Activated CD4-positive, alpha-beta T cell treated with anti-CD3 and anti-CD28 coated beads, Interleukin-2, Interleukin-6, amounts not matched to agents 100 ng/mL and 50 ng/mL, durations not matched to agents 16 hours and 8 hours (primary cell): ENCODE measurements at regions not wholly inside any gene's neighbourhood (a gene's known extent, or its start where the extent isn't known, plus 50 kb on each side); places are given as distances from the start of the nearest gene placed in this dataset.

Source experiments
- DNase-seq: peaks from one replicate; pipeline ENCODE4 v3.0.0-alpha.2; 2020

DNA sequence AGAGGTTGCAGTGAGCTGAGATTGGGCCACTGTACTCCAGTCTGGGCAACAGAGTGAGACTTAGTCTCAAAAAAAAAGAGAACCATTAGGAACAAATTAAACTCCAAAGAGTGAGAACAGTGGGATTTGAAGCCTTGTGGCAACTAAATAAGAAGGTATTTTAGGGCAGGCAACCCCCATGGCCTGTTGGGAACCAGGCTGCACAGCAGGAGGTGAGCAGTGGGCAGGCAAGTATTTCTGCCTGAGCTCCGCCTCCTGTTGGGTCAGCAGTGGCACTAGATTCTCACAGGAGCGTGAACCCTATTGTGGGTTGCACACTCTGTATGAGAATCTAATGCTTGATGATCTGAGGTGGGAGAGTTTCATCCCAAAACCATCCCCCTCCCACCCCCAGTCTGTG is 57.6 kb upstream of the MED9 start:
- no peak for DNase-seq

DNA sequence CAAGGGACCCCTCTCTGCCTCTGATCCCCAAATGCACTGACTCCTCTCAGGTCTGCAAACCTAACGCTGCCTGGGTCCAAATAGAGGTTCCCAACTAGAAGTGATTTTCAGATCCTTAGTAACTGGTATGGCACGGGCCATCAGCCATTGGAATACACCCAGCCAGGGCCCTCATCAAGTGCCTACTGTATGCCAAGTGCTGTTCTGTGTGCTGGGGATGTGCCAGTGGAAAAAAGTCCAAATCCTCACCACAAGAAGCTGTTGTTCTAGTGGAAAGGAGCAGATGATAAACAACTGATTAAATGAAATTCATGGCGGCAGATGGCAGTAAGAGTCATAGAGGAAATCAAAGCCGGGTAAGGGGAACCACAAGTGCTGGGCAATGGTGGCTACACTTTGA is 57.2 kb upstream of the MED9 start:
- DNase-seq, result no peak

DNA sequence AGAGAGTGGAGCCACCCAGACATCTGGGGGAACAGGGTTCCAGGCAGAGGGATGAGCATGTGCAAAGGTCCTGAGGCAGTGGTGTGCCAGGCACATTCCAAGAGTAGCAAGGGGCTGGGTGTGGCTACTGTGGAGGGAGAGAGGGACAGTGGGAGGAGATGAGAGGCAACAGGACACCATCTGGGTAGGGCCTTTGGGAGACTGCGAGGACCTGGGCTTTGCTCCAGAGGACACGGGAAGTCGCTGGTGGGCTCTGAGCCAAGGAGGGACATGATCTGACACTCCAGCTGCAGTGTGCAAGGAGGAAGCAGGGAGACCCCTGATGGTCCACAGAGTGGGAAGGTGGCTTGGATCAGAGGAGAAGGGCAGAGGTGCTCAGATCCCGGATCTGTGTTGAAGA is 56.7 kb upstream of the MED9 start:
- DNase-seq, result no peak

DNA sequence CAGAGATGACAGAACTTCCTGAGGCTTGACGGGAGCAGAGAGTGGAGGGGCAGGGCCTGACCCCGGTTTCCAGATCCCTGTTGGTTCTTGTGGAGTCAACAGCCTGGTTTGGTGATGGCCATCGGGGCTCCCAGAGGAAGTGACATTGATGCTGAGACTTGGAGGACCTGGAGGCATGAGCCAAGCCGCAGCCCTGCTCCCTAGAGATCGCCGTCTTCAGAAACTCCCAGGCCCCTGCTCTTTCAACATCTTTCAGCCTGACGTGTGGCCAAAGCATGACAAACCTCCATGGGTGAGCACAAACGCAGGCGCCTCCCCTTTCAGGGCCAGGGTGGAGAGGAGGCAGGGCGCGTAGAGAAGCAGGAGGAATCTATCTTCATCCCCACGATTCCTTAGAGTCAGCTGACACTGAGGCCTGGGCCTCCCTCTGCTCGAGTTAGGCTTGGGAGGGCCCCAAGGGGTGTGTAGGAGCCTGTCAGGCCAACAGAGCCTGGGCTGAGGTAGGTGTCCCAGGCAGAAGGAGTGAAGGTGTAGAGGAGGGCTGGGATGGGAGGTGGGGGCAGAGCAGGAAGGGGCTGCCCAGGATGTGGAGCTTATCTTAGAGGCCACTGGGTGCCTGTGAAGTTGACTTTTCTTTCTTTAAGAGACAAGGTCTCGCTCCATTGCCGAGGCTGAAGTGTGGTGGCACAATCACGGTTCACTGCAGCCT is 56.1 kb upstream of the MED9 start:
- no peak for DNase-seq

DNA sequence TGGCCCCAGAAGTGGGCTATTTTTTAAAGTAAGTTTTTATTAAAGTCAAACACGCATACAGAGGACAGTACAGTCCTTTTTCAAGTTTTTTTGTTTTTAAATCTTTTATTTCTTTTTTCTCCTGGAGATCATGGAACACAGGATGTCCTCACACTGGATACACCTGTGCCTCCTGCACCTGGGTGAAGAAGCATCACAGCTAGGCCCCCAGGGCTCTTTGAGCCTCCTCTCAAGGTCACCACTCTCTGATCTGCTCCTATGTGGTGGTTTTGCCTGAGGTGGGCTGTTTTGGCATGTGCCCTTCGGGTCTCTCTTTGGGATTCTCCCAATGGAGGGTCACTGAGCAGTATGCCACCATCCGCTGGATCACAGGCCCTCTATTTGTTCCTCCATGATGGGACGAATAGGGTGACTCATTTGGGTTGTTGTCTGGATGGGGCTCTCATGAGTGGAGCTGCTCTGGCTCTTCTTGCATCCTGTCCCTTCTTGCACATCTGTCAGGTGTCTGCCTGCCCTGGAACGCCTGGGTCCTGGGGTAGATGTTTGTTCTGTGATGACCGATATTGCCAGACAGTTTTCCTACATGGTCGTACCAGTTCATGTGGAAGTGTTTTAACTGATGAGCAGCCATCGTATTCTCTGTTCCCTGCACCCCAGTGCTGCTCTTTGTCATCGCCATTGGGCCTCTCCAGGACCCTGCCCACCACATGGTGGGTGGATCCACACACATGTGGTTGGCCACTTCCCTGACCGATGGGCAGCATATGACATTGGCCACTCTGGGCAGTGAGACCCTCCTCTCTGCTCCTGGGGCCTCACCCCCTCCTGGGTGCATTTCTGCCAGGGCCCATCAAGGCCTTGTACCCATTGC is 55.2 kb upstream of the MED9 start:
- no peak for DNase-seq

DNA sequence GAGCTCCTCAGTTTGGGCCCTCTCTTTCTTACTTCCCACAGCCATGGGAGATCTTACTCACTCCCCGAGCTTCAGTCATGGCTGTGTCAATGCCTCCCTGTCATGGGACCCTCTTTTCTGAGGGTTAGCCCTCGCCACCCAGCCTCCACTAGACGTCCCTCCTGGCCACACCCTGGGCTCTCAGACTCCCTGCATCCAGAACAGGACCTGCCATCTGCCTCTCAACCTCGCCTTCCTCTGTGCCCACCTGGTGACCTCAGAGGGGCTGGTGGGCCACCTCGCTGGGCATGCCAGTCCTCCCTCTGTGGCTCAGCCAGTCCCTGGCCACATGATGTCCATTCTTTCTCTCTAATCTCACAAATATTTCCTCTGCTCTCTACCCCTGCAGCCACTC is 54.6 kb upstream of the MED9 start:
- DNase-seq, result no peak

DNA sequence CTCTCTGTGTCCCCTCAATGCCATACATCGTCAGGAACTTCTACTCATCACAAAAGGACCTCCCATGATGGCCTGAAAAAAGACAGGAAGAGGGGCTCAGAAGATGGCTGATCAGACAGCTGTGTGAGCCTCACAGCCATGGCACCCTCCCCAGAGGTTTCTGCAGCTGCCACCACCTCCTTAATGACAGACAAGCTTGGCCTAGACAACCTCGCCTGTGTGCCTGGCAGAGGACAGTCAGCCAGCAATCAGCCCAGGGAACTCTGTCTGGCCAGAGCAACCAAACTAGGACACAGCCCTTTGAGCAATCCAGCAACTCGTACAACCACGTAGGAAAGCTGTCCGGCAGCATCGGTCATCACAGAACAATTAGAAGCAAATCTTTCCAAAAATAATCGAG is 54.2 kb upstream of the MED9 start:
- no peak for DNase-seq

DNA sequence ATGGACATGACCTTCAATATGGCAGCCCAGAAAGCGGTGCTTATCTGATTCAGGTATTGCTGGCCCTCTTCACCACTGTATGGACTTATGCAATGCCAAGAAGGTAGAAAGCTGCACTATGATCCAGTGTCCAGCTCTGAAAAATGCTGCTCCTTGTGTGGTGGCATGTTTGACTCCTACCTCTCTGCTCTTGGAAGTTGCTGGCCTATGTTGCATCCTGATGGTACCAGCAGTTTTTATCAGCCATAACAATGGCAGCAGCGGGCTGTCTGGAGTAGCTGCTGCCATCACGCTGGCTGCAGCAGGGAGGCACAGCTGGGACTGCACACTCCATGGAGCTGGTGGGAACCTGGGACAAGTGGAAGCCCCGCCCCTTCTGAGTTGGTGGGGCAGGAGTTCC is 53.1 kb upstream of the MED9 start:
- DNase-seq, result no peak

DNA sequence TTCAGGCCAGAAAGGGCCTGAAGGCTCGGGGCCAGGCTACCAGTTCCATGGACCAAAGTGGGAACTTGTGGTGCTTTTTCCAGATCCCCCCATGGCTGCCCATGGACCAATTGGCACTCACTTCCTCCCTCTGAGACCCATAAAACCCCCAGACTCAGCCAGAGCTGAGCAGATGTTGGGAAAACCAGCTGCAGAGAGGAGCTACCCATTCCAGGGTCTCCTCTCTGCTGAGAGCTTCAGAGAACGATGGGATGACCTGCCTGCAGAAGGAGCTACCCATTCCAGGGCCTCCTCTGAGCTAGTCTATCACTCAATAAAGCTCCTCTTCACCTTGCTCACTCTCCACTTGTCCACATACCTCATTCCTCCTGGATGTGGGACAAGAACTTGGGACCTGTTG is 52.2 kb upstream of the MED9 start:
- no peak for DNase-seq

DNA sequence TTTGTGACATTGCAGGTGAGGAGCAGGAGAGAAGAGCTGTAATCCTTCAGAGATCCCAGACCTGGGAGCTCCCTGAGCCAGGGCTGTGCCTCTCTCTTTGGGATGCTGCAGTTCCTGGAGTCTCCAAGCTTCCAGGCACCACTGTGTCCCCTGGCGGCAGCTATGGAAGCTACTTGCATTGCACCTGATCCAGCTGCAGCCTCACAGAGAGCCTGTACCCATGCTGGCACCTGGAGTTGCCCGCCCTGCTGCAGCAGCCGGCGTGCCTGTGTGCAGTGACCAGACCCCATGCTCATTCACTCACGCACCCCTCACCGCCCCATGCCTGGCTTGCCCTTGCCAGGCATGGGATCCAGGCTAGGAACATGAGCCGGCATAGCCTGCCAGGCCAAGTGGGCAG is 51.8 kb upstream of the MED9 start:
- DNase-seq, result no peak

DNA sequence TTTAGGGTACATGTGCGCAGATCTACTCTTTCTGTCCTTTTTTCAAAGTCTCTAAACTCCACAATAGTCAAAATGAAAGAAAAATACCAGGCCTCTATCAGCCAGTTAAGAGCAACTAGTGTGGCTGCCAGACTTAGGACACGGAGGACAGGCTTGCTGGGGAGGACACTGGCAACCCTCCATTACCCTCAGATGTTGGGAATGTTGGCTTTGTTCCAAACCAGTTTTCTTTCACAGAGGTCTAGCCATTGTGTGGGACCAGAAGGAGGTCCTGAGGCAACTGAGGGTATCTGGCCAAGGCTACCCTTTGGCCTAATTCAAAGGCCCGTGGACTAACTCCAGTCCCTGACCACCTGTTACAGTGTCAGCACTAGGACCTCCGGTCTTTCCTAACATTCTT is 51.2 kb upstream of the MED9 start:
- no peak for DNase-seq

DNA sequence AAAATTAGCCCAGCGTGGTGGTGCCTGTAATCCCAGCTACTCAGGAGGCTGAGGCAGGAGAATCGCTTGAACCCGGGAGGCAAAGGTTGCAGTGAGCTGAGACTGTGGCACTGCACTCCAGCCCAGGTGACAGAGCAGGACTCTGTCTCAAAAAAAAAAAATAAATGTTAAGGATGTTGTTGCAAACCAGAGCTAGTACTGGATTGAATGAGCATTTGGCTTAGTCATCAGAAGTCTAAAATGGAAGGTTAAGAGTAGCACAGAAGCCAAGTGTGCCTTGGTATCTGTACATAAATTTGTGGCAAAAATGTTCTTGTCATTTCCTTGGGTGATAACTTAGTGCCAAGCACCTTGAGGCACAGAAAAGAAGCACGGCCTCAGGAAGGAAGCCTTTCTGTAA is 50.6 kb upstream of the MED9 start:
- peak; percentile 8 for DNase-seq
